Heart left ventricle (tissue), 13 donors: ENCODE measurements at regions not wholly inside any gene's neighbourhood (a gene's known extent, or its start where the extent isn't known, plus 50 kb on each side); places are given as distances from the start of the nearest gene placed in this dataset.

Experiments
- POLR2A ChIP-seq, 2 donors: fragments of 450-650 bp; IDR thresholded peaks; one replicate each; pipeline ENCODE4 v1.6.1; 2017; ENCODE audit warnings: antibody characterized with exemption in 2 of 2, mild to moderate bottlenecking in 2 of 2, moderate library complexity in 2 of 2
- TF ChIP-seq, protein P1 (sequence below), 12 donors: fragments of 200-600 bp; sonication (generic) in 4 of 12; IDR thresholded peaks; one replicate each; pipeline versions ENCODE4 v1.5.0 to v1.8.0; 2018 to 2022; ENCODE audit warnings: antibody characterized with exemption in 12 of 12, mild to moderate bottlenecking in 5 of 12
- donor health status: ischemic (EF 13 %, LVEDD 7.1; RV severe dilation, severe dysfunction).
- donor health status: DM: no; HTN: yes; CAD: no.
- donor health status: DM: no; HTN: no; CAD: no.
- donor health status: ischemic (EF 25% LVEDD 6.9; RV normal size, moderate dysfunction).
- donor health status: ischemic (EF 25% LVEDD 5.7; RV mildly dilated, moderate dysfunction).
- donor health status: ischemic (EF 35%, LVEDD 5.7; RV mildly dilated, moderate dysfunction).
- donor health status: nonischemic (EF 11% LVEDD 7.7; RV severe dilation, severe dysfunction).
- donor health status: DM: yes; HTN: yes; CAD: no.
- donor health status: PGD.
- donor health status: ischemic (EF 29% LVEDD 5.4; RV normal size, mild dysfunction).
- donor health status: nonischemic (EF 23%, LVEDD 6.1; RV moderate dilation, normal function).

DNA sequence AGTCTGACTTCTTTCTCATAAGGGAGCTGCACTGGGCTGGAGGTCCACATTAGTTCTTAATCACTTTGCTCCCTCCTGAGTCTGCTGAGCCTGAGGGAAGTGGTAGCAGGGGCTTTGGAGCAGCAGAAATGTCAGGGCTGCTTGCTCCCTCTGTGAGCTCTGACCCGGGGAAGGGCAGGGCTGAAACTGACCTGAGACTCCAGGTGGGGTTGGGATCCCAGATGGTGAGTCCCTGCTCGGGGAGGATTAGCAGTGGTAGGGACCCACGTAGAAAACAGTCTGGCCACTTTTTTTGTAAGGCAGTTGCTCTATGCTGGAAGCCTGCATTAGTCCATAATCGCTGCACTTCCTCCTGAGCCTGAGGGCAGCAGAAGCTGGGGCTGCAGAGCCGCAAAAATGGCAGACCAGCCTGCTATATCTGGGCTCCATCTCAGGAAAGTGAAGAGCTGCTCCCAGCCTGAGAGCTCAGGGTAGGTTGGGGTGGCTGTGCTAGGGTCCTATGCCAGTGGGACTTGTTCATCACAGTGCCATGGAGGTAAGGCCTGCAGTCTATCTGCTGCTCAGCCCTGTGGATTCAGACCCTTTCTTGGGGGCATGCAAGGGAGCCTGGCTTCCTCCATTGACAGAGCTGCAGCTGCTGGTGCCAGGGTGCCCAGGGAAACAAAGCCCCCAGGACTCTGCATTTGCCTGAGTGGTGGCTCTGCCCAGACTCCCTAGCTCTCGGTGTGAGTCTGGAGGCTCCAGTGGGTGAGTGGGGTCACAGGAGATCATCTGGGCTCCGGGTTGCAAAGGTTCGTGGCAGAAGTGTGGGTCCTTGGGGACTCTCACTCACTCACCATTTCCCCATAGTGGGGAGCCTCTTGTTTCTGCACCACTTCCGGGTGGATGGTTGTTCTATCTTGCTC is 854.3 kb downstream of the LUZP2 start:
- TF ChIP-seq, protein P1, sequence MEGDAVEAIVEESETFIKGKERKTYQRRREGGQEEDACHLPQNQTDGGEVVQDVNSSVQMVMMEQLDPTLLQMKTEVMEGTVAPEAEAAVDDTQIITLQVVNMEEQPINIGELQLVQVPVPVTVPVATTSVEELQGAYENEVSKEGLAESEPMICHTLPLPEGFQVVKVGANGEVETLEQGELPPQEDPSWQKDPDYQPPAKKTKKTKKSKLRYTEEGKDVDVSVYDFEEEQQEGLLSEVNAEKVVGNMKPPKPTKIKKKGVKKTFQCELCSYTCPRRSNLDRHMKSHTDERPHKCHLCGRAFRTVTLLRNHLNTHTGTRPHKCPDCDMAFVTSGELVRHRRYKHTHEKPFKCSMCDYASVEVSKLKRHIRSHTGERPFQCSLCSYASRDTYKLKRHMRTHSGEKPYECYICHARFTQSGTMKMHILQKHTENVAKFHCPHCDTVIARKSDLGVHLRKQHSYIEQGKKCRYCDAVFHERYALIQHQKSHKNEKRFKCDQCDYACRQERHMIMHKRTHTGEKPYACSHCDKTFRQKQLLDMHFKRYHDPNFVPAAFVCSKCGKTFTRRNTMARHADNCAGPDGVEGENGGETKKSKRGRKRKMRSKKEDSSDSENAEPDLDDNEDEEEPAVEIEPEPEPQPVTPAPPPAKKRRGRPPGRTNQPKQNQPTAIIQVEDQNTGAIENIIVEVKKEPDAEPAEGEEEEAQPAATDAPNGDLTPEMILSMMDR (IDR thresholded peaks at IDR 0.05), result no peak
- no peak for TF ChIP-seq POLR2A (IDR thresholded peaks at IDR 0.05)
